HT1080 (cell line): ENCODE measurements at regions not wholly inside any gene's neighbourhood (a gene's known extent, or its start where the extent isn't known, plus 50 kb on each side); places are given as distances from the start of the nearest gene placed in this dataset.
A peak's percentile ranks its signal among the peaks of the same experiment; 100 is the strongest.

Experiments
- DNase-seq: peaks from one replicate; pipeline ENCODE4 v3.0.0-alpha.2; 2015; ENCODE audit warnings: low read depth

DNA sequence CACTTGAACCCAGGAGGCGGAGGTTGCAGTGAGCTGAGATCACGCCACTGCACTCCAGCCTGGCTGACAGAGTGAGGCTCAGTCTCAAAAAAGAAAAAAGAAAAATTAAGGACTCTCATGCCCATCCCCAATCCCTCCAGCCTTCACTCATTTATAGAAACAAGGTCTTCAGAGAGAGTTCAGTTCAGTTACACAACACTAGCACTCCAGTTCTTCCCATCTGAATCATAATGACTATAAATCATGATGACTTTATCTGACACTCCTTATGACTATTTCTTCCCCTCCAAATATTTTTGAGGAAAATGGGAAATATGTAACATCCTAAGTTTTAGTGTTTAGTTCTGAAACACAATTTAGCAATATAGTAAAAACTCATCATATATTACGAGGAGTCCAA, 107.4 kb upstream of the LSM8 start:
- no peak for DNase-seq

GRCh38 chr7:118078015-118078414, 105.9 kb upstream of the LSM8 start:
- DNase-seq = no peak

DNA sequence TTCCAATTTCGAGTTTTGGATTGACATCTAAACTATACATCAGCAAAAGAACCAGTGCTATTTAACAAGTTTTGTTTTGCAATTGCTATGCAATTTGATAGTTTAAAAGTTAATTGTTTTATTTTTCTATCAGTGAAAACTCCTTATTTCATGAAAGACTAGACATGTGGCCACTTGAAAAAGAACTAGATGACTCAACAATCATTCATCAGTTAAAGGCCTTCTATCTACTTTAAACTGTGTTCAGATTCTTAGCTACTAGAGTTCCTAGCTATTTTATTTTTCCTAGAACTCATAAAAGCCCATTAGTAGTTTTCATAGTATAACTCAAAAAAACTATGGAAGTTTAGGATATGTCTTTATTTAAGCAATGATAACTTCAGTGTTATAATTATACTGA, 104.6 kb upstream of the LSM8 start:
- peak; percentile 13 for DNase-seq

- DNase-seq = peak; percentile 89
Measured at GRCh38 chr7:118080947-118081346, 103.0 kb upstream of the LSM8 start.

DNA sequence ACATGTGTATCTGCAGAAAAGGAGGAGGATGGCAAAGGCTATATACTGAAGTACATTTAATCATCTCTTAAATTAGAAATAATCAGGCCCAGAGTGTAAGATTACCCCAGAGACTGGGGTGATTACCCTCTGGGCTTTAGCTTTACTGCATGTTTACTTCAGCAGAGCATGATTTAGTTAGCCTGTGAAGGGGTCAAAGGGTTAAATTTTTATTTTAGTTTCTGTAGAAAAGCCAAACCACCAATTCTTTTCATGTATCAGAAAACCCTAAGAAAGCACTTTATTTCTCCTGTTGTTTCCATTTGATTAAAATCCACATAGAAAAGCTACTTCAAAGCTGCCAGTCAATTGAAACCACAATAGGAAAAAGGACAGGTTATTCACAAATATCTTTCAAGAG, 101.5 kb upstream of the LSM8 start:
- DNase-seq = no peak

- no peak for DNase-seq
Measured at GRCh38 chr7:118085000-118085399, 99.0 kb upstream of the LSM8 start.

DNA sequence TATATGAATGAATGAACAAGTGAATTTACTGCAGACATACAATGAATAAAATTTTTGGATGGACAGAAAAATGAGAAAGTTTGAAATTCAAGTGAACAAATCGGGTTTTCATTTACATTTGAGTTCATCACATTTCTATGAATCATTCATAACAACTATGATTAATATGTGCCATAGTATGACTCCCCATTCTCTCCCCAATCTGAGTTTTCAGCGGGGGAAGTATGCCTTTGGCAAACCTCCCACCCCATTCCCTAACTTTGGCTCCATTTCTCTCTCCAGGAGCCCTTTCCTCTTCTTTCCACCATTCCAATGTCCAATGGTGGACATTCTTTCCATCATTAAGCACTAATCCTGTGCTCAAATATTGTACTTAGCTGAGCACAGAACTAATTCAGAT, 96.8 kb upstream of the LSM8 start:
- no peak for DNase-seq

DNA sequence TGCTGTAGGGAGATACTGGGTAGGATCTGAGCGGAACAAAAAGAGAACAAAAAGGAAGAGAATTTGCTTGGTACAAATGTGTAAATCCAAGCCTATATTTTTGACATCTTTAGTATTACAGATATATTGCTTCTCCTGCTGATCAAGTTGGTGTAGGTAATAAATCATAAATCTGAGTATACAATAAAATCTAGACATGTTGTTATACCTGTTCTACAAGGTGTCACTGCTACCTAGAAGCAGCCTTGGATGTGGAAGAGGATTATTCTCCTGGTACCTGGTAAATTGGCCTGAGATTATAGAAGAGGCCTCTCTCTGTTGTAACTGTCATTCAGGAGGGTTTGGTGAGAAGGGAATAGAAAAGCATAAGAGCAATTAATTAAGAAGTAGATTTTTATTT, 89.9 kb upstream of the LSM8 start:
- no peak for DNase-seq

GRCh38 chr7:118104812-118105441, 79.0 kb upstream of the LSM8 start:
- DNase-seq = peak; percentile 36

- DNase-seq = peak; percentile 48
Measured at GRCh38 chr7:118109607-118110006, 74.4 kb upstream of the LSM8 start.

GRCh38 chr7:118110178-118110925, 73.6 kb upstream of the LSM8 start:
- no peak for DNase-seq

- peak; percentile 26 for DNase-seq
Measured at GRCh38 chr7:118111347-118111746, 72.6 kb upstream of the LSM8 start.

- no peak for DNase-seq
Measured at GRCh38 chr7:118114175-118114574, 69.8 kb upstream of the LSM8 start.

GRCh38 chr7:118129041-118129795, 54.7 kb upstream of the LSM8 start:
- no peak for DNase-seq

- DNase-seq = no peak
Measured at GRCh38 chr7:118132764-118133163, 51.2 kb upstream of the LSM8 start.
